Liver (tissue), 3 donors: ENCODE measurements at regions not wholly inside any gene's neighbourhood (a gene's known extent, or its start where the extent isn't known, plus 50 kb on each side); places are given as distances from the start of the nearest gene placed in this dataset.

Experiments used
- EGR1 ChIP-seq, 2 donors: IDR thresholded peaks; 2 replicates each; pipeline ENCODE4 v1.6.1; 2016 to 2018; ENCODE audit warnings: antibody characterized with exemption in 2 of 2, low read depth in 2 of 2
- FOXA1 ChIP-seq: IDR thresholded peaks from 2 replicates; pipeline ENCODE4 v1.6.1; 2016; ENCODE audit warnings: antibody characterized with exemption
- GABPA ChIP-seq, 2 donors: IDR thresholded peaks in 1 of 2; conservative IDR thresholded peaks in 1 of 2; 2 replicates each; pipeline ENCODE4 v1.6.1; 2016; ENCODE audit warnings: antibody characterized with exemption in 2 of 2, mild to moderate bottlenecking in 1 of 2, moderate library complexity in 1 of 2
- HNF4A ChIP-seq, 2 donors: conservative IDR thresholded peaks; 2 replicates each; pipeline ENCODE4 v1.6.1; 2016; ENCODE audit warnings: antibody characterized with exemption in 2 of 2, mild to moderate bottlenecking in 2 of 2
- JUND ChIP-seq, 2 donors: IDR thresholded peaks; 2 replicates each; pipeline ENCODE4 v1.6.1; 2016; ENCODE audit warnings: antibody characterized with exemption in 2 of 2
- RAD21 ChIP-seq, 2 donors: IDR thresholded peaks; 2 replicates each; pipeline ENCODE4 v1.6.1; 2016; ENCODE audit warnings: antibody characterized with exemption in 2 of 2, mild to moderate bottlenecking in 2 of 2
- REST ChIP-seq: IDR thresholded peaks from 2 replicates; pipeline ENCODE4 v1.6.1; 2016; ENCODE audit warnings: antibody characterized with exemption, mild to moderate bottlenecking
- SP1 ChIP-seq: IDR thresholded peaks from 2 replicates; pipeline ENCODE4 v1.6.1; 2018; ENCODE audit warnings: antibody characterized with exemption, mild to moderate bottlenecking
- TAF1 ChIP-seq: conservative IDR thresholded peaks from 2 replicates; pipeline ENCODE4 v1.6.1; 2016; ENCODE audit warnings: antibody characterized with exemption, mild to moderate bottlenecking
- YY1 ChIP-seq: IDR thresholded peaks from 2 replicates; pipeline ENCODE4 v1.6.1; 2016; ENCODE audit warnings: antibody characterized with exemption, mild to moderate bottlenecking
- ZBTB33 ChIP-seq: IDR thresholded peaks from 2 replicates; pipeline ENCODE4 v1.6.1; 2016; ENCODE audit warnings: antibody characterized with exemption
- TF ChIP-seq, protein P1 (sequence below): IDR thresholded peaks from 2 replicates; pipeline ENCODE4 v1.6.1; 2016; ENCODE audit warnings: antibody characterized with exemption
- TF ChIP-seq, protein P2 (sequence below): fragments of 150-350 bp; IDR thresholded peaks from 2 replicates; pipeline ENCODE4 v1.5.1; 2017; ENCODE audit warnings: improper control_type of control experiment, low read depth, low read length; ENCODE audit not compliant: missing input control
- TF ChIP-seq, protein P3 (sequence below): IDR thresholded peaks from 2 replicates; pipeline ENCODE4 v1.6.1; 2016; ENCODE audit warnings: antibody characterized with exemption
- donor health status: healthy.
- donor health status: healthy.

- TF ChIP-seq ZBTB33 (no peak), YY1 (no peak), REST (no peak), SP1 (no peak), EGR1 (IDR thresholded peaks at IDR 0.05; ENCODE audit: low read depth in 2 of 2) (no peak), RAD21 (IDR thresholded peaks at IDR 0.05) (no peak), HNF4A (conservative IDR thresholded peaks at IDR 0.05) (no peak), FOXA1 (no peak), JUND (IDR thresholded peaks at IDR 0.05) (no peak), GABPA (IDR thresholded peaks at IDR 0.05 in 1 of 2, conservative IDR thresholded peaks at IDR 0.05 in 1 of 2) (no peak), TAF1 (no peak)
- TF ChIP-seq, protein P1, sequence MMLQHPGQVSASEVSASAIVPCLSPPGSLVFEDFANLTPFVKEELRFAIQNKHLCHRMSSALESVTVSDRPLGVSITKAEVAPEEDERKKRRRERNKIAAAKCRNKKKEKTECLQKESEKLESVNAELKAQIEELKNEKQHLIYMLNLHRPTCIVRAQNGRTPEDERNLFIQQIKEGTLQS: no peak
- TF ChIP-seq, protein P2, sequence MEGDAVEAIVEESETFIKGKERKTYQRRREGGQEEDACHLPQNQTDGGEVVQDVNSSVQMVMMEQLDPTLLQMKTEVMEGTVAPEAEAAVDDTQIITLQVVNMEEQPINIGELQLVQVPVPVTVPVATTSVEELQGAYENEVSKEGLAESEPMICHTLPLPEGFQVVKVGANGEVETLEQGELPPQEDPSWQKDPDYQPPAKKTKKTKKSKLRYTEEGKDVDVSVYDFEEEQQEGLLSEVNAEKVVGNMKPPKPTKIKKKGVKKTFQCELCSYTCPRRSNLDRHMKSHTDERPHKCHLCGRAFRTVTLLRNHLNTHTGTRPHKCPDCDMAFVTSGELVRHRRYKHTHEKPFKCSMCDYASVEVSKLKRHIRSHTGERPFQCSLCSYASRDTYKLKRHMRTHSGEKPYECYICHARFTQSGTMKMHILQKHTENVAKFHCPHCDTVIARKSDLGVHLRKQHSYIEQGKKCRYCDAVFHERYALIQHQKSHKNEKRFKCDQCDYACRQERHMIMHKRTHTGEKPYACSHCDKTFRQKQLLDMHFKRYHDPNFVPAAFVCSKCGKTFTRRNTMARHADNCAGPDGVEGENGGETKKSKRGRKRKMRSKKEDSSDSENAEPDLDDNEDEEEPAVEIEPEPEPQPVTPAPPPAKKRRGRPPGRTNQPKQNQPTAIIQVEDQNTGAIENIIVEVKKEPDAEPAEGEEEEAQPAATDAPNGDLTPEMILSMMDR: no peak
- TF ChIP-seq, protein P3, sequence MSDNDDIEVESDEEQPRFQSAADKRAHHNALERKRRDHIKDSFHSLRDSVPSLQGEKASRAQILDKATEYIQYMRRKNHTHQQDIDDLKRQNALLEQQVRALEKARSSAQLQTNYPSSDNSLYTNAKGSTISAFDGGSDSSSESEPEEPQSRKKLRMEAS: no peak
Measured at GRCh38 chr3:101084404-101084803, 91.2 kb upstream of the ABI3BP start.
